Renal cortical epithelial cell (primary cell): ENCODE measurements at regions not wholly inside any gene's neighbourhood (a gene's known extent, or its start where the extent isn't known, plus 50 kb on each side); places are given as distances from the start of the nearest gene placed in this dataset.
A peak's percentile ranks its signal among the peaks of the same experiment; 100 is the strongest.
"Not testable (repeated sequence)": the region's sequence is repeated elsewhere in the genome, so short reads cannot be mapped to it uniquely, and the experiment has no call there.

Source experiments
- DNase-seq: peaks from one replicate; pipeline ENCODE4 v3.0.0-alpha.2; 2011; ENCODE audit warnings: low read depth

GRCh38 chr14:26304056-26304455 is 293.8 kb downstream of the NOVA1 start:
- DNase-seq = peak; percentile 53

GRCh38 chr14:26293909-26294308 is 303.9 kb downstream of the NOVA1 start:
- DNase-seq = no peak

DNA sequence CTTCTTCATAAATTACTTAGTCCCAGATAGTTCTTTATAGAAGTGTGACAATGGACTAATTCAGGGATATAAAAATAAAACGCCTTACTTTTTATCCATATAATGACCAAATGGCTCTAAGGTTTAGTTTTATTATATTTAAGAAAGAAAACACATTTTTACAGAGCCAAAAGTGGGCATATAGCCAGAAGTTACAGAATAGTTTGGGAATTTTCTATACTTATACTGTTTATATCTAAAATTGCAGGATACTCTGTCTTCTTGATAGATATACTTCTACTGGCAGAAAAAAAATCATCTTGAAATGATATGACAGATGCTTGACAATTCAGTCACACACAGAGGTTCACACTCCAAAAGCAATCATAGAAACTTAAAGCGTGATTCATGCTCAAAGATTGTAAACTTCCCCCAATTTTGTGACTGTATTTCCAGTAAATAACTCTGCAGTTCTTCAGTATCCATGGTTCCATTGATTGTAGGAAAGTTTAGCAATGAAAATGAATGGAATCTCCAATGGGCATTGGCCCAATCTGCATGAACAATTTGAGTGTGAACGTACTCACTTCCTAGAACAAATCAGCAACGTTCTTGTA is 307.8 kb downstream of the NOVA1 start:
- peak; percentile 11 for DNase-seq

DNA sequence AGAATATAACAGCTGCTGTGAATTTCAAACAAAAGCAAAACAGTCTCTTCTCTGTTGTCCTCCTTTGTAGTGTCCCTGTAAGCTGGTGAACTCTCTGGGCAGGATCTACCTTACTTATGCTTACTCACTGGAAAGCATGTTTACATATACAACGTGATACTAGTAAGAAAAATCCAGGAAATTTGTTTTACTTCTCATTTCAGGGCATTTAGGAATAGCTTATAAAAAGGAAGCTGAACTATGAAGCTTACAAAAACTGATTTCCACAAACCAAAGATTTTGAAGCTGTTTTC is 311.0 kb downstream of the NOVA1 start:
- DNase-seq = peak; percentile 4

DNA sequence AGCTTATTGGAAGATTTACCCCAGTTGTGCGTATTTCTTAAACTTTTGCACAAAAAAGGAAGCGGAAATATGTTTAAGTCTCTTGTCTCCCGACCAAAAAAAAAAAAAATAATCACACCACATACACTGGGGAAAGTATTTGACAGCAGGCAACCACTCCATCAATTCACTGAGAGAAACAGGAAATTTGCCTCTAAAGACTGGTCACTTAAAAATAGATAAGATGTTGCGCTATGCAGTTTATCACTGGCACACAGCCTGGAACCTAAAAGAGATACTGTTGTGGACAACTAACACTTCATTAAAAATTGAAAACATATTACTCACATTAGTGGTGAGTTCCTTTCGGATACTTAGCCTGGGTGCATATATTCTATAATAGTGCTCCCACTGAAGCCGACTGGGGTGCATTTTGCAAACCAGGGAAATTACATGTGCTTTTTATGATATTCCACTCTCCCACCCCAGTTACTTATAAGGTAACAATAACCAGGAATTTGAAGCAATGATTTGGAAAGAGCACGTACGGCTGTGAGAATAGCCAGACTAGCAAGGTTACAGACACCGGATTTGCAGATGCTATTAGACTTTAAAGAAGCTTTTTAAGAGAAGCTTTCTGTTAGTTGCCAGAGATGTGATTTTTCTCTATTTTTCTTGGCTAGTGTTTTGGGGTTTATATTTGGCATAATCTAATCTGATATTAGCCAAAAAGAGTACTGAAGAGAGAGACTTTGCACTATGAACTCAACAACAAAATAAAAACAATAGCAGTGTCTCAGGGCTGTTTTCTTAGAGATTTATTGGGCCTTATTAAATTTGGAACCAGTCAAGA is 311.5 kb downstream of the NOVA1 start:
- no peak for DNase-seq

GRCh38 chr14:26282578-26282977 is 315.3 kb downstream of the NOVA1 start:
- DNase-seq = no peak

DNA sequence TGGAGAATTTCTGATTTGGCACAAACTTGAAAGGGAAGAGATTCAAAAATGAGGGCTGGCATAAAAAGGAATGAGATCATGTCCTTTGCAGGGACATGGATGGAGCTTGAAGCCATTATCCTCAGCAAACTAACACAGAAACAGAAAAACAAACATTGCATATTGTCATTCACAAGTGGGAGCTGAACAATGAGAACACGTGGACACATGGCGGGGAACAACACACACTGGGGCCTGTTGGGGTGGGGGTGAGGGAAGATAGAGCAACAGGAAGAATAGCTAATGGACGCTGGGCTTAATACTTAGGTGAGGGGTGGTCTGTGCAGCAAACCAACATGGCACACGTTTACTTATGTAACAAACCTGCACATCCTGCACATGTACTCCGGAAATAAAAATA is 315.8 kb downstream of the NOVA1 start:
- not testable (repeated sequence) for DNase-seq

- peak; percentile 82 for DNase-seq
These were observed 316.4 kb downstream of the NOVA1 start for GRCh38 chr14:26281280-26281998.

- DNase-seq = no peak
These were observed 321.1 kb downstream of the NOVA1 start for GRCh38 chr14:26276757-26277156.

DNA sequence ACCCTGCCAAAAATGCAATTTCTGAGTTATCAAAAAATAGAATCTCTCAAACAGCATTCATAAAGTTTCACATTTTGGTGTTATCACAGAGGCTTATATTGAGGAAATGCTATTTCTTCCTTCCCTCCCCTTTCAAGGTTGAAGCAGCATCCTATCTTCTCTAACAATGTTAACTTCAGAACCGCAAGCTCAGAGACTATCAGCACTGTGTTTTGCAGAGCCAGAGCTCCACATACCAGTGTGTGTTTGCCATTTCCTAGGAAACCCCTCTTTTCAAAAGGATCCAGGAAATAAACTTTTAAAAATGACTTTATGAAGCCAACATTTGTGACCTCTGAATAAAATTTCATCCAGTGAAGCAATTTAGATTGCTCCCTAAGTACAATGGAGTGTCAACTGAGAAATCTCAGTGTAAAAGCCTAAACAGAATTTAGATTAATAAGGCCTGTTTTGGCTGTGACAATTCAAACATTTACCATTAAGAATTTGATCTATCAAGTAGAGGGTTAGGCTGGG is 332.6 kb downstream of the NOVA1 start:
- DNase-seq = no peak

GRCh38 chr14:26261368-26262122 is 336.3 kb downstream of the NOVA1 start:
- DNase-seq = peak; percentile 2

- DNase-seq = peak; percentile 50
These were observed 342.6 kb downstream of the NOVA1 start for GRCh38 chr14:26255213-26255612.

- DNase-seq = no peak
These were observed 345.7 kb downstream of the NOVA1 start for GRCh38 chr14:26252176-26252575.

GRCh38 chr14:26233118-26233517 is 364.7 kb downstream of the NOVA1 start:
- DNase-seq = no peak

DNA sequence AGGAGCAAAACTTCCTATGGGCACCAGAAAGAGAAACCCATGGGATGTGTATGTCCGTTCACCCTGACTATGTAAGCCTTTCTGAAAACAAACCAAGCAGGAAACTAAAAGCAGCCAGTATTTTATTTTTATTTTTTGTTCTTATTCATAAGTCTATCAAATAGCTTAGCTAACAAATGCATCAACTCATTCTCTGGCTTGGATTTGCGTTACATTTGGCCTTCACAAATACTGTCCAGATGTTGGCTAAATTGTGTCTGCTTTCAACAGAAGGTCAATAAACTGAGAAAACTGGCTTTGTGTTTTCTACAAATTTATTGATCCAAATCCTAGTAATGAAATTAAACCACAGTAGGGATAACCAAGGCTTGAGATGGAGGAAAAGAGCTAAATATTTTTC is 379.0 kb downstream of the NOVA1 start:
- DNase-seq = no peak

- no peak for DNase-seq
These were observed 380.1 kb downstream of the NOVA1 start for GRCh38 chr14:26217778-26218177.

DNA sequence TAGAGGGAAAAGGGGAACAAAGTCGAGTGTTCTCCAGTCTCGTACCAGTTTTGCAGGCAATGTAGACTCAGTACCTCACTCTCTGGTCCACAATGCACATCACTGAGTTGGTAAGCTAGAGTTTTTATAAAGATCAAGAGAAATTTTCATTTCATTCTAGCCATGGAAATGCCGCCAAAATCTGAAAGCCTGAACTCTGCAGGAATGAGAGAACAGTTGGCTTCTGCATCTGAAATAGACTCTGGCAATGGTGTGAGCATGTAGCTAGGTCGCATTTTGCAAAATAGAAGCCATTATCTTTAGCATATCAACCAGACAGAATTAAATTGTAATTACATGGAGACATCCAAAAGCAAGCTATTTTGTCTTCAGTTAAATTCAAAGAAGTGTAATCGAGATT is 381.0 kb downstream of the NOVA1 start:
- DNase-seq = no peak

GRCh38 chr14:26213846-26214575 is 383.8 kb downstream of the NOVA1 start:
- no peak for DNase-seq

GRCh38 chr14:26209699-26210098 is 388.1 kb downstream of the NOVA1 start:
- no peak for DNase-seq

DNA sequence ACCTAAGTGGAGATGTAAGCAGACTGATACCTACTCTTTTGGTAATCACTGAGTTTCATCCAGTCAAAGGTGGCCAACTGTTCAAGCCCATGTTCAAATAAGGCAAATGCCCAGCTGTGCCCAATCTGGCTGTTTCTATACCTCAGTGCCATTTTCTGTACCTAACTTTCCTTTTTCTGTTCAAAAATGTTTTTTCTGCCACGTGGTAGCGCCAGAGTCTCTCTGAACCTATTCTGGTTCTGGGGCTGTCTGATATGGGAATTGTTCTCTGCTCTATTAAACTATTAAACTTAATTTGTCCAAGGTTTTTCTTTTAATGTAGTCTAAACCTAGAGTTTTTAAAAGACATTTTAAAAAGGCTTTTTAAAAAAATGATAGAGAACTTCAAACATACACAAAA is 391.2 kb downstream of the NOVA1 start:
- no peak for DNase-seq

- DNase-seq = no peak
These were observed 392.9 kb downstream of the NOVA1 start for GRCh38 chr14:26204728-26205479.
